Inflammatory macrophage (primary cell): ENCODE measurements at regions not wholly inside any gene's neighbourhood (a gene's known extent, or its start where the extent isn't known, plus 50 kb on each side); places are given as distances from the start of the nearest gene placed in this dataset.
"Not testable (repeated sequence)": the region's sequence is repeated elsewhere in the genome, so short reads cannot be mapped to it uniquely, and the experiment has no call there.

Experiments
- DNase-seq, 2 donors: peaks; one replicate each; pipeline ENCODE4 v3.0.0-alpha.2; 2020 to 2022

- DNase-seq: no peak
These were observed 97.2 kb downstream of the NOG start for GRCh38 chr17:56690441-56691291.

- DNase-seq: no peak
These were observed 101.3 kb downstream of the NOG start for GRCh38 chr17:56694825-56695224.

GRCh38 chr17:56697190-56697589 is 103.7 kb downstream of the NOG start:
- no peak for DNase-seq

GRCh38 chr17:56699186-56699894 is 105.8 kb downstream of the NOG start:
- DNase-seq: no peak

GRCh38 chr17:56700919-56701420 is 107.5 kb downstream of the NOG start:
- no peak for DNase-seq

- DNase-seq: no peak
These were observed 114.1 kb downstream of the NOG start for GRCh38 chr17:56707312-56708219.

- no peak for DNase-seq
These were observed 114.7 kb downstream of the NOG start for GRCh38 chr17:56708220-56708558.

GRCh38 chr17:56708670-56709410 is 115.3 kb downstream of the NOG start:
- no peak for DNase-seq

- no peak for DNase-seq
These were observed 117.5 kb downstream of the NOG start for GRCh38 chr17:56710986-56711385.

GRCh38 chr17:56715613-56716357 is 117.9 kb downstream of the C17orf67 start:
- DNase-seq: peak; percentile 91 to 92

- DNase-seq: no peak
These were observed 116.2 kb downstream of the C17orf67 start for GRCh38 chr17:56717471-56717870.

GRCh38 chr17:56718515-56718914 is 115.2 kb downstream of the C17orf67 start:
- DNase-seq: no peak

GRCh38 chr17:56723421-56723820 is 110.3 kb downstream of the C17orf67 start:
- no peak for DNase-seq

GRCh38 chr17:56724664-56725063 is 109.1 kb downstream of the C17orf67 start:
- no peak for DNase-seq

- no peak for DNase-seq
These were observed 108.6 kb downstream of the C17orf67 start for GRCh38 chr17:56725144-56725543.

- no peak for DNase-seq
These were observed 105.7 kb downstream of the C17orf67 start for GRCh38 chr17:56727876-56728617.

GRCh38 chr17:56731096-56731495 is 102.6 kb downstream of the C17orf67 start:
- not testable (repeated sequence) for DNase-seq

GRCh38 chr17:56733833-56734232 is 99.9 kb downstream of the C17orf67 start:
- no peak for DNase-seq

GRCh38 chr17:56735842-56736241 is 97.9 kb downstream of the C17orf67 start:
- no peak for DNase-seq

- no peak for DNase-seq
These were observed 96.1 kb downstream of the C17orf67 start for GRCh38 chr17:56737421-56738161.
